ENCODE measurements at regions not wholly inside any gene's neighbourhood (a gene's known extent, or its start where the extent isn't known, plus 50 kb on each side); places are given as distances from the start of the nearest gene placed in this dataset.

DNA sequence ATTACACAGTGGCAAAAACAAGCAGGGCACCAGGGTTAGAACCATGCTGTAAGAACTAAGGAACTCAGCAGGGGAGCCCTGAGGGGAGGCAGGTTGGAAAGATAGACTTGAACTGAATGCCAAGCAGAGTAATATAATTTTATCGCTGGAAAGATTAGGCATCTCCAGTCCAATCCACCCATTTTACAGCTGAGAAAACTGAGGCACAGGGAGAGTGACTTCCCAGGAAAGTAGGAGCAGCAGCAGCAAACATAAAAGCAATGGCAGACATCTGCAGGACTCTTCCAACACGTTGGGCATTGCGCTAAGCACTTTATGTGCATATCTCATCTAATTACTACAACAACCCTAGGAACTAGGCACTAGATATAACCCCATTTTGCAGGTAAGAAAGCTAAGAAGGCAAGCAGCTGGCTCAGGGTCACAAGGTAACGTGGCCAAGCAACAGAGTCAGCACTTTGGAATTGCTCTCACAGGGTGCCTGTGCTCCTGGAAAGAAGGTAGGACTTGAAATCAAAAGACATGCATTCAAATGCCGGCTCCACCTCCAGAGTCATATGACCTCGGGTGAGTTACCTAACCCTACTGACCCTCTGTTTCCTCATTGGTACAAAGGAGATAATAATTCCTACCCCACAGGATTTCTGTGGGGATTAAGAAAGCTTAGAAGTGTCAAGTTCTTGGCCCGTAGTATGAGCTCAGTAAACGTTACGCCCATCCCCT lies 215.3 kb downstream of the BARX2 start:
- DNase-seq (ENCODE audit: low spot score): no peak

DNA sequence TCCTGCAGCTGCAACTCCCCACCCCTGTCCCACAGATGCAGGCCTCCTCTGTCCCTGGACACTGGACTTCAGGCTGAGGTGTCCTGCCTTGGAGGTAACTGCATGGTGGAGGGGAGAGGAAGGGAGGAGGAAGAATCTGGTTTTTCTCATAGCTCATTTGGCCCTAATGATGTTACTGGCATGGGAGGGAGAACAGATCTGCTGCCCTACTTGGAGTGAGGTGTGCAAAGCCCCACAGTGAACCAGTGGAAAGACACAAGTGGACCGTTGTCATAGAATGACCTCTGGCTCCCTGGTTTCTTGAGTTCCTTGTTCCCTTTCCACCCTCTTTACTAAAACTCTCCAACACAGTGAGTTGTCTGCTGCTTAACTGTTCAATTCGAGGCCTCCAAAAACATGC lies 215.9 kb downstream of the BARX2 start:
- DNase-seq (ENCODE audit: low spot score): no peak

DNA sequence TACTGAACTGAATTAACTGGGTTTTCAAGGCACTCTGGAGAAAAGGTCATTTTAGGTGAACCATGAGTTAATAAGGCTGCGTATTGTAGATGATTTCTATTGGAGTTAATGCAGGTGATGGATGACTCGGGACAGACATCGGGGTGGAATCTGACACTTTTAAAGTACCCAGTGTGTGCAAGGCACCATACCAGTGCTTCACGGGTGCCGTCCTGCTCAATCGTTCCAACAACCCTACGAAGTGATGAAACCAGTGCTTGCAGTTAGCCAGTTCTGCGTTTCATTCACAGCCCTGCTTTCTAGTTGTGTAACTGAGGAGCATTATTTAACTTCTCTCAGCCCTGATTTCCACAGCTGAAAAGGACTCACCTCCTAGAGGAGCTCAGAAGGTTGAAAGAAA lies 216.5 kb downstream of the BARX2 start:
- no peak for DNase-seq (ENCODE audit: low spot score)

DNA sequence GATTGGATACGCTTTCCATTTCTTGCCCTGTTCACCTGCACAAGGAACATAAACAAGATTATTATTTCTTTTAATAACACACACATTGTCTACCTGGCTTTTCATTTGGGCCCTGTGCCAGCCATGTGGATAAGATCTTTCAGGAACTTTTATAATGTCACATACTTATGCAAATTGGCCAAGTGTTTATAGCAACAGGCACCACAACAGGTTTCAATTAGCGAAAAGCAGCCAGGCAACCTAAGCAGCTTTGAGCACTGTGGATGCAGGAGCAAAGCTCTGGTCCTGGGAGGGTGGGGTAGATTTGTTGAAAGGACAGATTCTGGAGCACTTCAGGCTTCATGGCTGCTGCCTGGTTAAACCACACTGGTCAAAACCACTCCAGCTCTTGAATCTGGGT lies 217.4 kb downstream of the BARX2 start:
- DNase-seq (ENCODE audit: low spot score): no peak

DNA sequence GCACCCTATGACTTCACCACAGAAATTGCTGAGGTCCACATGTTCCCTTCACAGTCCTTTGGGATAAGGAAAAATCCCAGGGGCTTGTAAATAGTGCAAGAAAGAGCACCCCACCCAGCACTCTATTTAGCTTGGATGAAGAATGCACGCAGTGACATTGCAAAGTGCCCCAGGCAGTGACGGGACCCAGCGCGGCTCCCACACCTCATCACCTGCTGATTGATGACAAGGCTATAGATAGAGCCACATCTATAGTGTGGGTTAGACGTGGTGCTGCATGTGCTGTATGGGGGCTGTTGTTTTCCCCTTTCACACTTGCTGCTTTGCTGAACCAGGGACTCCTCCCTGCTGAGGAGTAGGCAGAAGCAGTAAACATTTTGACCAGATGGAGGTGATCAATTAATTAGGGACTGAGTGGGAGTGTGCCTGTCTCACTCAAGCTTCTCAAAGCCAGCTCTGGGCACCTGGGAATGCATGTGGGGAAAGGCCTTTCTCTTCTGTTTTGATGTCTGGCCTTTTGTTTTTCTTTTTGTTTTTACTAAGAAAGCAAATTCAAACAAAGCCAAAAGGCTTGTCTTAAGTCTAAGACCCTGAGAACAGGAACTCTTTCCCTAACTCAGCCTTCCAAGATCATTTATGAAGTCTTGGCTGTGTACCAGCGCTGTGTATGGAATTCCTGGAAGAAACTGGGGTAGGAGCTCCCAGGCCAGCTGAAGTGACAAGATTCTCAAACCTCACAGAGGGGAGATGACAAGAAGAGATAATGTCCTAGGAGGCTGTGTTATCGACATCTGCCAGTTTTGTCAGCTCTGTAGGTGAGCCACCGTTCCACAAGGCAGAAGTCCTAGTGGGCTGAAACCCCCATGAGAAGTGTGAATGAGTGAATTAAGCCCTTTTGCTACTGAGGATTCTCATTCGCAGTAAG lies 219.7 kb downstream of the BARX2 start:
- DNase-seq (ENCODE audit: low spot score): no peak

DNA sequence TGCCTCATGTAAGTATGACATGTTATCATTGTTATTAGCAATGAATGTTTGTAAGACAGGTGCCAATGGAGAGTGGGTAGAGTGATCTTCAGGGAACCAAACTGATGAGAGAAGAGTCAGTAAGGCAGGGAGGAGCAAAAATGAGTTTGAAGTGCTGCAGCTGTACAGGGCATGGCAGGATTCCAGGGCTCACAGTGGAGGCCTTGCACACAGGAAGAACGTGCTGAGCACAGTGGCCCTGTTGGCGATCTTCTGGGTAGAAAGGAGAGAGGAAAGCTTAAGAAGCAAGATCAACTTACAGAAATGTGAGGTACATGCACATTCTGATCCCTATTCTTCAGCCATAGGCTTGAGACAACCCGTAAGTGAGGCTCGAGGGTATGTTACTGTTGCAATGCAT lies 219.3 kb upstream of the TMEM45B start:
- DNase-seq (ENCODE audit: low spot score): no peak

DNA sequence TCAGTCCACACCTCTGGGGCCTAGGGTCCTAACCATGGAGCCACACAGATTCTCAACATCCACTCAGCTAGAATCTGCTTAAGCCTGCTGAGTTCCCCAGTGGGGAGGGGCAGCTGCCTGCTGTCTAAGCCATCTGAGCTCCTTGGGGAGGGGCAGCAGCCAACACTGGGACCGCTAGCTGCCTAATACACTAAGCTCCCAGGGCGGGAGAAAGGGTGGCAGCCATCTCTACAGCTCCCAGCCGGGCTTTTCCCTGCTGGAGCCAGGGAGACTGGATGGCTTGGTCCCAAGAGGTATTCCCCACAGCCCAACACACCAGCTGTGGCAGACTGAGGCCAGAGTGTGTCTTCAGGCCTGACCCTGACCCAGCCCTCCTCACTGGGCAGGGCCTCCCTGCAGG lies 217.3 kb upstream of the TMEM45B start:
- DNase-seq (ENCODE audit: low spot score): no peak

DNA sequence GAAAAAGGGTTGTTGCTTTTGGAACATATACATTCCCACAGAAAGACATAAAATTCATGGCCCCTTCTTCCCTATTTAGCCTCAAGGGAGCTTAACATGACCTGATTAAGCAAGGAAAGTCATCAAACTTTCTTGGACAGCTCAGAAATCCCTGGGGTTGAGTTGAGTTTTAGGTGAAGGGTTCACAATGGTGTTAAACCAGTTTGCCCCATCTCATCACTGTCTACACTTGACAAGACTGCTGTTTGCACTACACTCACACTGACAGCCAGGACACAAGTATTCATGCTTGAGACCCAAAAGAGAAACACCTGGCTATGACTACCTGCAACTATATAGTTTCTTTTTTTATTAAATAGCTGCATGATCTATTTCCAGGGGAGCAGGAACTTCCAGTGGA lies 209.8 kb upstream of the TMEM45B start:
- DNase-seq (ENCODE audit: low spot score): no peak

DNA sequence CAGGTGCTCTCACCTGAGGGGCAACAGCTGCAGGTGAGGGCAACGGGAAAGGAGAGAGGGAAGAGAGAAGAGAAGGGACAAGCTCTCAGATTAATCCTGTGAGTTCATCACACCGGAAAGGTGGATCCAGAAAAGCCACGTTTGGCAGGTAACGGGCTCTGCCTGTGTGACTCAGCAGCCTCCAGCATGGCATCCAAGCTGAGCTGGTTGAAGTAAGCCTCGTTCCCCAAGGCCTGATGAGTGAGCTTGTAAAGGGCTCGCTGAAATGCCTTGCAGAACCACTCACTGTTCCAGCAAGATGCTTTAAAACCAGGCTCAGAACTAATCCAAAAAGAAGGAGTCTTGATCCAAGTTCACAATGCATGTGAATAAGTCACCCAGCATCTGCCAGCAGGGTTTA lies 206.9 kb upstream of the TMEM45B start:
- no peak for DNase-seq (ENCODE audit: low spot score)

DNA sequence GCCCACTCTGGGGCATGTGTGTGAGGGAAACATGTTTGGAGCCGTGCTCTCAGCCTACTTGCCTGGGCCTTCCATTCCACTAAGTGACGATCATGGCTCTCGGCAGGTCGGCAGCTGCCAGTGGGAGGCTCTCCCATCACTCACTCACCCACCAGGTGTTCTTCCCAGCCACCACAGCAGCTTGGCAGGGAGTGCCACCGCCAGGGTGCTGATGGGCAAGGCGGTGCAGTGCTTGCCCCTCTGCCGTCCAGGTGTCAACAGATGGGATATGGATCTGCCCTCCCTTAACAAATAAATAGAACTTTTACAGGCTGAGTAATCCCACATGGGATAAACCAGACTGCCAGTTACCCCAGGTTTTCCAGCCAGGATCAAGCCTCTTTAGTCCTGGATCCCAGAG lies 205.5 kb upstream of the TMEM45B start:
- no peak for DNase-seq (ENCODE audit: low spot score)

DNA sequence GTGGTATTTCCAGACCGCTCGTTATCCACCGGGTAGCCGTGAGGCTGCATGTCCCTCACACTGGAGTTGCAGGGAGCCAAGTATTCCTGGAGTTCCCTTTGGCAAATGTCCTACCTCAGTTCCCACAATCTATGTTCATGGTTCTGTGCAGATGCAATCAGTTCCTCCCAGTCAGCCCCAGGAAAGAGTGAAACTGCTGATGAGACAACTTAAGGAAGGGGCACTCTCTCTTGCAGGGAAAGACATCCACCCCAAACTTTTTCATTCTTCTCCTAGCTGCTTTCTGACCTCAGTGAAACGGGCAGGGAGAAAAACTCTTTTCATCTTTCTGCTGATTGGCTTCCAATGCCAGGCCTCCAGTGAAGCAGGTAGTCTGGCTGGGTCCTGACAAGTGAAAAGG lies 205.1 kb upstream of the TMEM45B start:
- DNase-seq (ENCODE audit: low spot score): no peak

DNA sequence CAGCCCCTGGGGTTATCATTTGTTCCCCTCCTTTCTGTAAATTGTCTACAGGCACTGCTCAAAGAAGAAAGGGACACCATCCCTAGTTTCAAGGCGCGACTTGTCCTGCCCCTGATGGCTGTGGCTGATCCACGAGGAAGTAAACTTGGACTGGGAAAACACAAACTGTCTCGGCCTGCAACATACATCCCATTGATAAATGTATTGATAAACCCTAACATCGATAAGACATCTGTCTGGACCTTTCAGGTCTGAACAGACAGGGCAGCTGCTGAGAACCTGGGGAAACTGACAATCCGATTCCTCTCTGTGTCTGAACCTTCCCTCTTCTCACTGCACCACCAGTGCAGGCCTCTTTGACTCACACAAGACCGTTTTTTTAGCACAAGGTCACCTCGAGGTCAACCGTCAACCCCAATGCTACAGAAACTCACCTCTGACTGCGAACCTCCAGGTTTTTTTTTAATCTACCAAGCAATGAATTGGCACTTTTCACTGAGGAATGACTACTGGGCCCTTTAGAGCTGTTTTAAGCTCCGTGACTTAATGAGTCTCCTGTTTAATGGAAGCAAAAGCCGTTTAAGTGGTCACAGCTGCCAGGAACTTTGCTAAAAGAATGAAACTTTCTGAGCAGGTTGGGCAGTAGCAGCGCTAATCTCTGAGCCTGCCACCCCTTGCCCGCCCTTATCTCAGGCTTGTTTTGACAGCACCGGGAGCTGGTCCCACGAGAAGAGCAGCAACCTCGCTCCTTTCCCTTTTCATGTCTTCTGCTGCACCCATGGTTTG lies 203.8 kb upstream of the TMEM45B start:
- no peak for DNase-seq (ENCODE audit: low spot score)

DNA sequence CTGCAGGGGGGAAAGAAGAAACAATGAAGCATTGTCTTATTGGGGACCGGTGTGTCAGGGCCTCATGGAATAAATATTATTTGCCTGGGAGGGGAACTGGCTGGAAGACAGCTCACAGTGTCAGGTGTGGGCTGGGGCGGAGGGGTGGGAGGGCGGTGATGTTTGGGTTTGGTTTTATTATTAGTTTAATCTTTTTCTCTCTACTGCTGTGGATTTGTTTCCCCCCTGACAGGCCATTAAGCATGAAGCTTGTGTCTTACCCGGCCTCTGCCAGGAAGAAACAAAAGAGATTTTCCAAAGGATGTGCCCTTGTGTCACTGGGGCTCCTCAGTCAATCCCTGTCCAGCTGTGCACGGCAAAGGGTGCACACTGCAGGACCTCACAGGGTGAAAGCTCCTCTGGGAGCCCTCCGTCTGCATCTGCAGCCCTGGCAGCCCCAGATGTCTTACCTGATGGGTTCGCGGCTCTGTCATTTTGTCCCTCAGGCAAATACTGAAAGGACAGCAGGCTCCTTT lies 203.1 kb upstream of the TMEM45B start:
- DNase-seq (ENCODE audit: low spot score): no peak

DNA sequence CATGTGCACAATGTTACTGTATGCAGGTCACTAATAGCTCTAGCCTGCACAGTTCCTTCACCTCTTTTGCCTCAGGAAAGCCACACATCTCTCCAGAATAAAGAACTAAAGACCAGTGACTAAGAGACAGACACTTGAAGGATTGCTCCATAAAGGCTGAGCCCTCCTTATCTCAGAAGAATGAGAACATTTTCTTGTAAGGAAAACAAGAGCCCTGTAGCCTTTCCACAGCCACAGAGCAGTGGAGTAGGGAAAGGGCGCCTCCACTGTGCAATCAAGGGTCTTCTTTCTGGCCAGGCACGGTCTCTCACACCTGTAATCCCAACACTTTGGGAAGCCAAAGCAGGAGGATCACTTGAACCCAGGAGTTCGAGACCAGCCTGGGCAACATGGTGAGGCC lies 202.6 kb upstream of the TMEM45B start:
- no peak for DNase-seq (ENCODE audit: low spot score)

DNA sequence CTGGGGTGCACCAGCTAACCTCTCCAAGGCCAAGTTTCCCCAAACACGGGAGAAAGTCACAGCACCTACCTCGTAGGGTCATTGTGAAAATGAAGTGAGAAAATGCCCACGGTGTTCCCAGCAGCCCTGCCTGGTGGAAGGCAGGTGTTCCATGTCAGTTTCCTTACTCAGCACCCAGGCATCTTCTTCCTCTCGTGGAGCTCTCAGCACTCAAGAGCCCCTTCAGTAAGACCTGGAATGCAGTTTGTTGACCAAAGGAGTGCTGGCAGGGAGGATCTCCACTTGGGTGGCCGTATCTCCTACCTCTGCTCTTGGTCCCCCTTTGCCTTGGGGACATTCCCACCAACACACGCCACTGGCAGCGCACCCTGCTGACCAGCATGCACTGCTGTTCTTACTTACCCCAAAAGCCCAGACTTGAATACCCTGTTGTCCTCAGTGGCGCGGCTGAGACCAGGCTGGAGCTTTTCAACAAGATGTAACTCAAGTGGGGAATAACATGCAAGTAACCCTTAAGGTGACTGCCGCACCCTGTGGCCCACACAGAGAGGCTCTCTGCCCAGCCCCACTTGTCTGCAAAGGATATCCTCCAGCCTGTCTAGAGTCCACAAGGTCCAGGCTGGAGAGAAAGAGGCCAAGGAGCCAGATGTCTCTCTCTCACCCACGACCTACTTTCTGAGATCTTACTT lies 201.2 kb upstream of the TMEM45B start:
- no peak for DNase-seq (ENCODE audit: low spot score)

DNA sequence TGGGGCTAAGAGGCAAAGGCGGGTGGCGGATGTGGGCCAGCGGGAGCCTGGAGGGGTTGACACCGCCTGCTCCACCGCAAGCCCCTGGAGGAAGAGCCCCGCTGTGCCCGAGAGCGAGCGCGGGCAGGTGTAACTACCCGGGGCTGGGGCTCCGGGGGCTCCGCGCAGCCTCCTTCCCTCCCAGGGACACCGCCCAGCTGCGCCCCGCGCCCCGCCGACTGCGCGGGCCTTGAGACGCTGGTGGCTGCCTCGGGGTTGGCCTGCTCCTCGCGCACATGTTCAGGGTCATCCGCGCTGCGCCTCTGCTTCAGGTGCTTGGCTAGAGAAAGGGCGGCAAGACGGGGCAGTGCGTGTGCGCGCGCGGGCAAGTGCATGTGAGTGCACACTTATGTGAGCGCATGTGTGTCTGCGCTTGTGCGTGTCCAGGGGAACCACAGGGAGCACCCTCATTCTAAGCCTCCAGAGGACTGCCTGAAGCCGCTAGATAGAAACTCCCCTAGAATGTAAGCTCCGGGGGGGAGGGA lies 197.5 kb upstream of the TMEM45B start:
- DNase-seq (ENCODE audit: low spot score): no peak

DNA sequence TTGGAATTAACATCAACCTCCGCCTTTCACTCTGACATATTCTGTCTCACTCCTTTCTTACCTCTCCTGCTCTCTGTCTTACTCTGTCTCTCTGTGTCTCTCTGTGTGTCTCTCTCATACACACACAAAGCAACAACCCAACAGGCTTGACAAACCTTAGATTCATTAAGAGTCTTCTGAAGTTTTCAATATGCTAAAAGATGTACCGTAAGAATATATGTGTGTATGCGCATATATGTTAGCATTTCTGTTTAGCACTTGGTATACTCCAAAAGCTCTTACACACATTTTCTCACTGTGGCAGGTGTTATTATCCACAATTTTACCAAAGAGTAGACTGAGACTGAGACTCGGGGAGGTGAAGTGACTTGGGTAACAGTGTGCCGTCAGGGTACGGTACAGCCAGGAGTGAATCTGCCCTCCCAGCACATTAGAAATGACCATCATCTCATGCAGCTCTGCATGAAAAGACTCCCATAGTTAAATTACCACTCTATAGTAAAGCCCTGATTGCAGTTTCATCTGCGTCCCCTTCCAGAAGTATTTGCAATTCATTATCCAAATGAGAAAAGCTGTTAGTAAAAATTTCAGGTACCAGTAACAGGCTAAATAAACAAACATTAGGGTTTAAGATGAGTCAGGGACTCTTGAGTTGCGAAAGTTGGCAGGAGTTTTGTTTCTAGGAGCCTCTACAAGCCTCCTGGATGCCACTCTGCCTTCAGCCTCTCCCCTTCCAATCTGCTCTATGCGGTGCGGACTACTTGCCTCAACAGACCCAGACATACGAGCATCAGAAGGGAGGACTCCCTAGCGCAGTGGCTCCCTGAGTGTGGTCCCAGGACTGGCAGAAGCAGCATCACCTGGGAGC lies 195.2 kb upstream of the TMEM45B start:
- DNase-seq (ENCODE audit: low spot score): no peak

DNA sequence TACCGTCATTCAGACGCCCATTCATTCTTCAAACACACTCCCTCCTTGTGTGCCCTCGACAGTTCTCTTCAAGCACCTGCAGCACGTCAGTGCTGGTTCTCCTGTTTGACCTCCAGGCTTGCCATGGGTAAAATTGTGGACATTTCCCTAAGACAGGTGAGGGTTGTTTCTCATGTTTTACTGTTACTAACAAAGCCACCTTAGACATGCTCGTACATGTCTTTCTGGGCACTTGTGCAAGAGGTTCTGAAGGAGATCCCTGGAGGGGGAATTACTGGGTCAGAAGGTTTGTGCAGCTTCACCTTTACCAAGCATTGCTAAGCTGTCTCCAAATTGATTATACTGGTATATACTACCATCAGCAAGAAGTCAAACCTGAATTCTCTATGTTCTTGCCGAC lies 189.7 kb upstream of the TMEM45B start:
- no peak for DNase-seq (ENCODE audit: low spot score)

DNA sequence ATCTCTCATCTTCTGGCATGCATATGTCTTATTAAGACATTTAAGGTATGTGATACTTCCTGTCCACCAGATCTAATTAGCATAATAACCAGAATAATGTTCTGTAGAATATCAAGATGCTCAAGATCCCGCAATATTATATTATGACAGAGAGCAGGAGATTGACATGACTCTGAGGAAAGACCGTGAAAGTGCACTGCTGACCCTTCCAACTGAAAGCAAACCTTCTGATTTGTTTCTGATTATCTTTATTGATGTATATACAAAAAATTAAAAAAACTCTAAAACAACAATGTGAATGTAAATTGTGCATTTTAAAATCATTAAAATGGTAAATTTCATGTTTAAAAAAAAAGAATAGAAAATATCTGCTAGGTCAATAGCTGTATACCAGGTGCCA lies 184.4 kb upstream of the TMEM45B start:
- DNase-seq (ENCODE audit: low spot score): no peak

DNA sequence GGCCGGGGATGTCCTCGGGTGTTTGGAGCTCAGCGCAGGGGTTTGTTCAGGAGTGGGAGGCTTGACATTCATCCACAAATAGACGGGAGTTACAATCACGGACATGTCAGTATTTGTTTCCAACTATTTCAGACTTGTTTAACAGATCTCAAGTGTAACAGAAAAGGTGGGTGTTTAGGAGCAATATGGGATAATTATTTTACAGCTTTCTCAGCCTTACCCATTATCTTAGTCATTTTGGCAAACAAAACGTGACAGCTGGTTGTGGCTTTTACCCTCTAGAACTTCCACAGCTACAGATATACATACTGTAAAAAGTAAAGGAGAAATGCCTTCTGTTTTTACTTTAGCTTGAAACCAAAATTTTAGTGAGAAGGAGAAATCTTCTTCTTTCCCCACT lies 178.7 kb upstream of the TMEM45B start:
- DNase-seq (ENCODE audit: low spot score): no peak
